Body of pancreas (tissue), 4 donors: ENCODE measurements at regions not wholly inside any gene's neighbourhood (a gene's known extent, or its start where the extent isn't known, plus 50 kb on each side); places are given as distances from the start of the nearest gene placed in this dataset.

Source experiments
- POLR2A ChIP-seq, 3 donors: fragments of 450-650 bp; IDR thresholded peaks; one replicate each; pipeline ENCODE4 v1.6.1; 2016; ENCODE audit warnings: antibody characterized with exemption in 3 of 3, mild to moderate bottlenecking in 2 of 3
- TF ChIP-seq, protein P1 (sequence below), 7 experiments: fragments of 450-650 bp in 4 of 7; fragments of 200-600 bp in 3 of 7; sonication (generic) in 3 of 7; IDR thresholded peaks; one replicate each; pipeline ENCODE4 v1.5.1; 2016 to 2019; ENCODE audit warnings: antibody characterized with exemption in 7 of 7

GRCh38 chr5:56467176-56467717, 234.1 kb upstream of the ANKRD55 start:
- TF ChIP-seq, protein P1, sequence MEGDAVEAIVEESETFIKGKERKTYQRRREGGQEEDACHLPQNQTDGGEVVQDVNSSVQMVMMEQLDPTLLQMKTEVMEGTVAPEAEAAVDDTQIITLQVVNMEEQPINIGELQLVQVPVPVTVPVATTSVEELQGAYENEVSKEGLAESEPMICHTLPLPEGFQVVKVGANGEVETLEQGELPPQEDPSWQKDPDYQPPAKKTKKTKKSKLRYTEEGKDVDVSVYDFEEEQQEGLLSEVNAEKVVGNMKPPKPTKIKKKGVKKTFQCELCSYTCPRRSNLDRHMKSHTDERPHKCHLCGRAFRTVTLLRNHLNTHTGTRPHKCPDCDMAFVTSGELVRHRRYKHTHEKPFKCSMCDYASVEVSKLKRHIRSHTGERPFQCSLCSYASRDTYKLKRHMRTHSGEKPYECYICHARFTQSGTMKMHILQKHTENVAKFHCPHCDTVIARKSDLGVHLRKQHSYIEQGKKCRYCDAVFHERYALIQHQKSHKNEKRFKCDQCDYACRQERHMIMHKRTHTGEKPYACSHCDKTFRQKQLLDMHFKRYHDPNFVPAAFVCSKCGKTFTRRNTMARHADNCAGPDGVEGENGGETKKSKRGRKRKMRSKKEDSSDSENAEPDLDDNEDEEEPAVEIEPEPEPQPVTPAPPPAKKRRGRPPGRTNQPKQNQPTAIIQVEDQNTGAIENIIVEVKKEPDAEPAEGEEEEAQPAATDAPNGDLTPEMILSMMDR (IDR thresholded peaks at IDR 0.05), result no peak
- no peak for TF ChIP-seq POLR2A (IDR thresholded peaks at IDR 0.05)
